Endothelial cell of hepatic sinusoid (primary cell): ENCODE measurements at regions not wholly inside any gene's neighbourhood (a gene's known extent, or its start where the extent isn't known, plus 50 kb on each side); places are given as distances from the start of the nearest gene placed in this dataset.

Source experiments
- in situ Hi-C: cut with HindIII; loops from 2 replicates; pipeline ENCODE4 v1.10.0; 2017; ENCODE audit warnings: low sequenced_read_pairs

- in situ Hi-C loops, result no loop called here
Observed at GRCh38 chr6:133688705-133689492, 200.0 kb upstream of the TCF21 start.

GRCh38 chr6:133689863-133690262 is 199.1 kb upstream of the TCF21 start:
- in situ Hi-C loops, result no loop called here

GRCh38 chr6:133693565-133693964 is 195.3 kb upstream of the TCF21 start:
- in situ Hi-C loops, result no loop called here

GRCh38 chr6:133697185-133697584 is 191.7 kb upstream of the TCF21 start:
- in situ Hi-C loops, result no loop called here

GRCh38 chr6:133697666-133698065 is 191.2 kb upstream of the TCF21 start:
- in situ Hi-C loops, result no loop called here

- in situ Hi-C loops, result no loop called here
Observed at GRCh38 chr6:133698272-133698671, 190.6 kb upstream of the TCF21 start.

- in situ Hi-C loops, result no loop called here
Observed at GRCh38 chr6:133699741-133700385, 189.1 kb upstream of the TCF21 start.

- in situ Hi-C loops, result no loop called here
Observed at GRCh38 chr6:133701633-133702331, 187.1 kb upstream of the TCF21 start.

- in situ Hi-C loops, result no loop called here
Observed at GRCh38 chr6:133704371-133704770, 184.5 kb upstream of the TCF21 start.

- in situ Hi-C loops, result loop anchor here (5.0 kb wide), 1 partner anchor 57 kb away; no protein-coding TSS in a partner anchor
Observed at GRCh38 chr6:133705066-133705465, 183.8 kb upstream of the TCF21 start.

GRCh38 chr6:133705731-133706130 is 183.2 kb upstream of the TCF21 start:
- in situ Hi-C loops, result loop anchor here (5.0 kb wide), 1 partner anchor 57 kb away; no protein-coding TSS in a partner anchor

GRCh38 chr6:133707456-133707855 is 181.5 kb upstream of the TCF21 start:
- in situ Hi-C loops, result loop anchor here (5.0 kb wide), 1 partner anchor 55 kb away; no protein-coding TSS in a partner anchor

- in situ Hi-C loops, result no loop called here
Observed at GRCh38 chr6:133710826-133711225, 178.1 kb upstream of the TCF21 start.

- in situ Hi-C loops, result no loop called here
Observed at GRCh38 chr6:133715270-133715669, 173.6 kb upstream of the TCF21 start.

- in situ Hi-C loops, result no loop called here
Observed at GRCh38 chr6:133724726-133725125, 164.2 kb upstream of the TCF21 start.

- in situ Hi-C loops, result no loop called here
Observed at GRCh38 chr6:133726188-133726587, 162.7 kb upstream of the TCF21 start.

- in situ Hi-C loops, result no loop called here
Observed at GRCh38 chr6:133730881-133731280, 158.0 kb upstream of the TCF21 start.

GRCh38 chr6:133740218-133740617 is 148.7 kb upstream of the TCF21 start:
- in situ Hi-C loops, result no loop called here

GRCh38 chr6:133740816-133741215 is 148.1 kb upstream of the TCF21 start:
- in situ Hi-C loops, result no loop called here

- in situ Hi-C loops, result no loop called here
Observed at GRCh38 chr6:133741375-133741861, 147.5 kb upstream of the TCF21 start.

GRCh38 chr6:133743621-133744020 is 145.3 kb upstream of the TCF21 start:
- in situ Hi-C loops, result no loop called here

GRCh38 chr6:133746417-133746770 is 142.5 kb upstream of the TCF21 start:
- in situ Hi-C loops, result no loop called here
